ENCODE measurements at regions not wholly inside any gene's neighbourhood (a gene's known extent, or its start where the extent isn't known, plus 50 kb on each side); places are given as distances from the start of the nearest gene placed in this dataset.

GRCh38 chr4:33054656-33055196 lies 2334.6 kb downstream of the PCDH7 start:
- Histone ChIP-seq H3K4me3 (no peak overlapping the region), H3K9me3 (no peaks in the 10 kb centered on the region), H3K27ac (no peak overlapping the region), H3K36me3 (no peaks in the 10 kb centered on the region), H3K27me3 (no peaks in the 10 kb centered on the region), H3K4me1 (no peaks in the 10 kb centered on the region)
- TF ChIP-seq POLR2A (IDR thresholded peaks at IDR 0.05): no peak
- DNase-seq: no peak
- 51 to 75% (median 73%) methylated on average over 3 of the region's 3 CpGs for WGBS, 5 donors
- intact Hi-C loops (cut with DNase I; ENCODE audit: low total_unique reads): no loop called here

GRCh38 chr4:33057736-33058135 lies 2337.6 kb downstream of the PCDH7 start:
- no peak overlapping the region for H3K4me3 ChIP-seq

GRCh38 chr4:33058998-33059397 lies 2338.8 kb downstream of the PCDH7 start:
- intact Hi-C loops (cut with DNase I; ENCODE audit: low total_unique reads): no loop called here
- TF ChIP-seq POLR2AphosphoS5 (IDR thresholded peaks at IDR 0.05) (no peak), CTCF (IDR thresholded peaks at IDR 0.05) (no peak), EP300 (IDR thresholded peaks at IDR 0.05) (no peak), POLR2A (IDR thresholded peaks at IDR 0.05) (no peak)
- no peak overlapping the region for H3K27ac ChIP-seq
- no peaks in the 10 kb centered on the region for H3K36me3 ChIP-seq
- no peaks in the 10 kb centered on the region for H3K4me1 ChIP-seq
- no peaks in the 10 kb centered on the region for H3K27me3 ChIP-seq
- H3K4me3 ChIP-seq: no peak overlapping the region
- H3K9me3 ChIP-seq: no peaks in the 10 kb centered on the region
- no peak for DNase-seq

More at GRCh38 chr4:33057736-33058135, 2337.6 kb downstream of the PCDH7 start:
- no peaks in the 10 kb centered on the region for H3K9me3 ChIP-seq
- no peak overlapping the region for H3K27ac ChIP-seq
- no peaks in the 10 kb centered on the region for H3K4me1 ChIP-seq
- H3K27me3 ChIP-seq: no peaks in the 10 kb centered on the region
- WGBS, 5 donors: 69 to 90% (median 79%) methylated on average over 1 of the region's 1 CpG
- TF ChIP-seq POLR2A (IDR thresholded peaks at IDR 0.05): no peak
- DNase-seq: no peak
- no peaks in the 10 kb centered on the region for H3K36me3 ChIP-seq
- intact Hi-C loops (cut with DNase I; ENCODE audit: low total_unique reads): no loop called here

GRCh38 chr4:33060674-33061542 lies 2340.7 kb downstream of the PCDH7 start:
- no peak overlapping the region for H3K27ac ChIP-seq
- peak in 1 of 2 donors; percentile 76 for DNase-seq
- H3K9me3 ChIP-seq: no peaks in the 10 kb centered on the region
- no peaks in the 10 kb centered on the region for H3K4me1 ChIP-seq
- H3K4me3 ChIP-seq: no peak overlapping the region
- WGBS, 5 donors: 39 to 44% (median 43%) methylated on average over 12 of the region's 12 CpGs
- H3K27me3 ChIP-seq: no peaks in the 10 kb centered on the region
- intact Hi-C loops (cut with DNase I; ENCODE audit: low total_unique reads): no loop called here
- TF ChIP-seq EP300 (IDR thresholded peaks at IDR 0.05) (no peak), CTCF (IDR thresholded peaks at IDR 0.05) (peak in 5 of 7 experiments; percentile 4 to 47 (median 22))
- H3K36me3 ChIP-seq: no peaks in the 10 kb centered on the region

GRCh38 chr4:33061727-33062126 lies 2341.6 kb downstream of the PCDH7 start:
- Histone ChIP-seq H3K36me3 (no peaks in the 10 kb centered on the region), H3K4me1 (no peaks in the 10 kb centered on the region), H3K9me3 (no peaks in the 10 kb centered on the region), H3K27ac (no peak overlapping the region), H3K4me3 (no peak overlapping the region), H3K27me3 (no peaks in the 10 kb centered on the region)
- no peak for TF ChIP-seq POLR2A (IDR thresholded peaks at IDR 0.05)
- no peak for TF ChIP-seq EP300 (IDR thresholded peaks at IDR 0.05)
- TF ChIP-seq POLR2AphosphoS5 (IDR thresholded peaks at IDR 0.05): no peak
- TF ChIP-seq CTCF (IDR thresholded peaks at IDR 0.05): no peak
- intact Hi-C loops (cut with DNase I; ENCODE audit: low total_unique reads): no loop called here
- no peak for DNase-seq

Data from stomach (tissue), 8 donors.